ENCODE measurements at regions not wholly inside any gene's neighbourhood (a gene's known extent, or its start where the extent isn't known, plus 50 kb on each side); places are given as distances from the start of the nearest gene placed in this dataset.

DNA sequence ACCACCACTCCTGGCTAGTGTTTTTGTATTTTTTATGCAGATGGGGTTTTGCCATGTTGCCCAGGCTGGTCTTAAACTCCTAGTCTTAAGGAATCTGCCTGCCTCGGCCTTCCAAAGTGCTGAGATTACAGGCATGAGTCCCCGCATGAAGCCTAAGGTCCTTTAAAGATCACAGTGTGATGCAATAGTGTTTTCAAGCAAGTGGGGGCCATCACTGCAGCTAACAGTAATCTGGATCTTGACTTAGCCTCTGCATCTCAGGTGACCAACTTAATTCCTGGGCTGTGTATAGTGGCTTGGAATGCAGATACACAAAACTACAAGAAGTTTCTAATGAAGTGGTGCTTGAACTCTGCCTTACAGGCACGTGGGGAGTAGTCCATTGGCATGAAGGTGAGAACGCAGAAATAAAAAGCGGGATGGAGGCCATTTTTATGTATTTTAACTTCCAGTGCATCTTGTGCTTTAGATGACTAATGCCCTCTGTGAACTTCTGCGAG, 334.4 kb upstream of the SPRED2 start:
- no peaks in the 10 kb centered on the region for H3K4me1 ChIP-seq
- DNase-seq = no peak
- no peak overlapping the region for H3K27ac ChIP-seq
- no peak for TF ChIP-seq EP300 (IDR thresholded peaks at IDR 0.05; ENCODE audit: low read depth)
- TF ChIP-seq, protein P1, sequence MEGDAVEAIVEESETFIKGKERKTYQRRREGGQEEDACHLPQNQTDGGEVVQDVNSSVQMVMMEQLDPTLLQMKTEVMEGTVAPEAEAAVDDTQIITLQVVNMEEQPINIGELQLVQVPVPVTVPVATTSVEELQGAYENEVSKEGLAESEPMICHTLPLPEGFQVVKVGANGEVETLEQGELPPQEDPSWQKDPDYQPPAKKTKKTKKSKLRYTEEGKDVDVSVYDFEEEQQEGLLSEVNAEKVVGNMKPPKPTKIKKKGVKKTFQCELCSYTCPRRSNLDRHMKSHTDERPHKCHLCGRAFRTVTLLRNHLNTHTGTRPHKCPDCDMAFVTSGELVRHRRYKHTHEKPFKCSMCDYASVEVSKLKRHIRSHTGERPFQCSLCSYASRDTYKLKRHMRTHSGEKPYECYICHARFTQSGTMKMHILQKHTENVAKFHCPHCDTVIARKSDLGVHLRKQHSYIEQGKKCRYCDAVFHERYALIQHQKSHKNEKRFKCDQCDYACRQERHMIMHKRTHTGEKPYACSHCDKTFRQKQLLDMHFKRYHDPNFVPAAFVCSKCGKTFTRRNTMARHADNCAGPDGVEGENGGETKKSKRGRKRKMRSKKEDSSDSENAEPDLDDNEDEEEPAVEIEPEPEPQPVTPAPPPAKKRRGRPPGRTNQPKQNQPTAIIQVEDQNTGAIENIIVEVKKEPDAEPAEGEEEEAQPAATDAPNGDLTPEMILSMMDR (IDR thresholded peaks at IDR 0.05) = no peak
- no peak for TF ChIP-seq POLR2AphosphoS5 (IDR thresholded peaks at IDR 0.05)
- TF ChIP-seq POLR2A (IDR thresholded peaks at IDR 0.05) = no peak
- no peaks in the 10 kb centered on the region for H3K27me3 ChIP-seq
- H3K36me3 ChIP-seq = no peaks in the 10 kb centered on the region
- in situ Hi-C loops (cut with MboI; ENCODE audit: low pct_ligation_motif_present in 1 of 4, low pct_unique_long_range_greater_than_20kb in 1 of 4, low sequenced_read_pairs in 3 of 4) = no loop called here
- WGBS, 2 donors (ENCODE audit: low coverage in 1 of 2) = 60 to 68% methylated on average over 6 of the region's 6 CpGs
- H3K9me3 ChIP-seq = no peaks in the 10 kb centered on the region
- intact Hi-C loops (cut with DNase I; ENCODE audit: low total_unique reads) = no loop called here
- no peak overlapping the region for H3K4me3 ChIP-seq

DNA sequence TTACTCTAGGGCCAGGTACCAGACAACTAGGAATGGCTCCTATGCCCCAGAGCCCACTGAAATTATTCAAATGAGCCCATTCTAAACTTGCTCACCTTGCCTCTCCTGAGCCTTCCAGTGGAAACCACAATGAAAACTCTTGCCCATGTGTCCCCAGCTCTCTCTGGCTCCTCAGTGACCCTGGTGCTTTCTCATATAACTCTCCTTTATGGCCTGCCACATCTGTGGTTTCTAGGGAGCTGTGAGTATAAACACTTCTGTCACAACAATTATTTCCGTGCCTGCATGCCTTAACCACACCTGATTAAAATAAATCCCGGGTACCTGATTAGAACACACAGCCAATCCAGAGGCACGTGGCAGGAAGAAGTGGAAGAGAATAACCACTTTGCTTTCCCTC, 333.0 kb upstream of the SPRED2 start:
- no peak for DNase-seq
- Histone ChIP-seq H3K4me1 (no peaks in the 10 kb centered on the region), H3K9me3 (no peaks in the 10 kb centered on the region), H3K27ac (no peak overlapping the region), H3K36me3 (no peaks in the 10 kb centered on the region), H3K27me3 (no peaks in the 10 kb centered on the region), H3K4me3 (no peak overlapping the region)
- 42 to 51% methylated on average over 2 to 3 of the region's 3 CpGs for WGBS, 2 donors (ENCODE audit: low coverage in 1 of 2)
- in situ Hi-C loops (cut with MboI; ENCODE audit: low pct_ligation_motif_present in 1 of 4, low pct_unique_long_range_greater_than_20kb in 1 of 4, low sequenced_read_pairs in 3 of 4) (no loop called here), intact Hi-C loops (cut with DNase I; ENCODE audit: low total_unique reads) (no loop called here)
- TF ChIP-seq, protein P1 (IDR thresholded peaks at IDR 0.05) = no peak
- no peak for TF ChIP-seq POLR2A (IDR thresholded peaks at IDR 0.05)
- no peak for TF ChIP-seq EP300 (IDR thresholded peaks at IDR 0.05; ENCODE audit: low read depth)
- TF ChIP-seq POLR2AphosphoS5 (IDR thresholded peaks at IDR 0.05) = no peak

DNA sequence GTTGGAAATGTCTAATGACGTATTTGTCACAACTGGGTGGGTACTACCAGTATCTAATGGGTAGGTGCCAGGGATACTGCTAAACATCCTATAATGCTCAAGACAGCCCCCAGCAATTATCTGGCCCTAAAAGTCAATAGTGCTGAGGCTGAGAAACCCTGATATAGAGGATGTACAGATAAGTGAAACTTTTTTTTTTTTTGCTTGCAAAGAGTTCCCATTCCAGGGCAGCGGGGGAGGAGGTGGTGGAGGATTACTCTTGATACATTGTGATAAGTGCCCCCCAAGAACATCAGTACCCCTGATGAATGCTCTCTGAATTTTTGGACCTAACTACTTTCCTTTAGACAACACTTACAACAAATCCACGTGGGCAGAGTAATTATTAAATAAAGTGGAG, 329.7 kb upstream of the SPRED2 start:
- Histone ChIP-seq H3K4me1 (no peaks in the 10 kb centered on the region), H3K27me3 (no peaks in the 10 kb centered on the region), H3K9me3 (no peaks in the 10 kb centered on the region), H3K4me3 (no peak overlapping the region), H3K27ac (no peak overlapping the region), H3K36me3 (no peaks in the 10 kb centered on the region)
- 47 to 60% methylated on average over 3 of the region's 3 CpGs for WGBS, 2 donors (ENCODE audit: low coverage in 1 of 2)
- no peak for DNase-seq
- TF ChIP-seq EP300 (IDR thresholded peaks at IDR 0.05; ENCODE audit: low read depth) = no peak
- TF ChIP-seq POLR2A (IDR thresholded peaks at IDR 0.05) = no peak
- TF ChIP-seq, protein P1 (IDR thresholded peaks at IDR 0.05) = no peak
- no peak for TF ChIP-seq POLR2AphosphoS5 (IDR thresholded peaks at IDR 0.05)
- in situ Hi-C loops (cut with MboI; ENCODE audit: low pct_ligation_motif_present in 1 of 4, low pct_unique_long_range_greater_than_20kb in 1 of 4, low sequenced_read_pairs in 3 of 4) = no loop called here
- intact Hi-C loops (cut with DNase I; ENCODE audit: low total_unique reads) = no loop called here

DNA sequence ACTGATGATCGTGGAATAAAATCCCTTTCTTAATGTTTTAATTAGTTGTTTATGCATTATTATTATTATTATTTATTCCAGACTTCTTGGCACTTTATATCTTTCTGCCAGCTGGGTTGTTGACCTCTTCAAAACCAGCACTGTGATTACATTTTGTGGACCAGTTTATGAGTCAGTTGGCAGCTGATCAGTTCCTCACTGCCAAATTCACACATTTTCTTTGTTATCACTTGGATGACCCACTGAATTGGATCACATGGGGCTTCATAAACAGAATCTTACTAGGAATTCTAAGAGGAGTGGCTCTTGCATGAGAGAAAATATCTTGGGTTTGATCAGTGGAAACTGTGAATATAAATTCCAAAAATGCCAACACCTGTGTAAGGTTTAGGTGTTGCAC, 321.8 kb upstream of the SPRED2 start:
- in situ Hi-C loops (cut with MboI; ENCODE audit: low pct_ligation_motif_present in 1 of 4, low pct_unique_long_range_greater_than_20kb in 1 of 4, low sequenced_read_pairs in 3 of 4) = no loop called here
- H3K27ac ChIP-seq = no peak overlapping the region
- H3K9me3 ChIP-seq = no peaks in the 10 kb centered on the region
- H3K36me3 ChIP-seq = no peaks in the 10 kb centered on the region
- intact Hi-C loops (cut with DNase I; ENCODE audit: low total_unique reads) = no loop called here
- no peaks in the 10 kb centered on the region for H3K27me3 ChIP-seq
- WGBS, 2 donors (ENCODE audit: low coverage in 1 of 2) = 63% methylated on average over 1 of the region's 1 CpG; no CpG with 5 or more reads in 1 of the 2 donors
- DNase-seq = no peak
- no peak overlapping the region for H3K4me3 ChIP-seq
- TF ChIP-seq, protein P1 (IDR thresholded peaks at IDR 0.05) = no peak
- no peak for TF ChIP-seq EP300 (IDR thresholded peaks at IDR 0.05; ENCODE audit: low read depth)
- TF ChIP-seq POLR2AphosphoS5 (IDR thresholded peaks at IDR 0.05) = no peak
- no peak for TF ChIP-seq POLR2A (IDR thresholded peaks at IDR 0.05)
- no peaks in the 10 kb centered on the region for H3K4me1 ChIP-seq
